ENCODE measurements at regions not wholly inside any gene's neighbourhood (a gene's known extent, or its start where the extent isn't known, plus 50 kb on each side); places are given as distances from the start of the nearest gene placed in this dataset.

DNA sequence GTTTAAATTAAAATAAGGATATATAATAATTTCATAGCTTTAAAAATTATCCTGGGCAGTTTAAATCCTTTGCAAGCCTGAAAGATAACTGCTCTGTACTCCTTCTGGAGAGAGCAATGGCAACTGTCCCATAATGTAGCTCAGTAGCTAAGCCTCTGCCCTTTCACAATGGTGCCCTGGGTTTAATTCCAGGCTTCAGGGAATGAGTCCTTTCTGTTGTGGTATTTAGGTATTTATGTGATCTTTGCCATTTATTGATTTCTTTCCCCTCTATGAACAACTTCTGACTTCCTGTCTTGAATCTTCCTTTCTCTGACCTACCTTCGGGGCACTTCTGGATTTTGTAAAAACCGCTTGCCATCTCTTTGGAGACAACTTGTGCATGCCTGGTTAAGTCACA is 773.2 kb downstream of the IPMK start:
- no peak for DNase-seq
- Histone ChIP-seq H3K9me3 (ENCODE audit: control extremely low read depth in 1 of 3, control insufficient read depth in 2 of 3, insufficient read depth in 1 of 3, low read length in 2 of 3) (no peaks in the 10 kb centered on the region), H3K79me2 (ENCODE audit: control insufficient read depth, insufficient read depth, low read length) (no peaks in the 10 kb centered on the region), H3K4me1 (ENCODE audit: control insufficient read depth in 2 of 2, insufficient read depth in 2 of 2, low read length in 2 of 2) (no peaks in the 10 kb centered on the region), H4K20me1 (ENCODE audit: control insufficient read depth, insufficient read depth, low read length, poor library complexity, severe bottlenecking) (no peaks in the 10 kb centered on the region), H3K27ac (ENCODE audit: low read length in 2 of 2) (no peak overlapping the region), H3K4me3 (ENCODE audit: control extremely low read depth in 1 of 5, extremely low read depth in 1 of 5, insufficient read depth in 1 of 5, low read depth in 2 of 5, low read length in 4 of 5) (no peak overlapping the region), H3K27me3 (replicated peaks in 1 of 4; ENCODE audit: control extremely low read depth in 1 of 4, control insufficient read depth in 3 of 4, insufficient read depth in 4 of 4, low read length in 3 of 4) (no peaks in the 10 kb centered on the region), H3K4me2 (replicated peaks; ENCODE audit: low read depth, low read length, poor library complexity, severe bottlenecking) (no peak overlapping the region), H2AFZ (ENCODE audit: insufficient read depth, low read depth, low read length, poor library complexity, severe bottlenecking) (no peak overlapping the region), H3K9ac (ENCODE audit: low read length) (no peak overlapping the region), H3K36me3 (replicated peaks in 1 of 2; ENCODE audit: control extremely low read depth in 1 of 2, control insufficient read depth in 1 of 2, extremely low read depth in 1 of 2, insufficient read depth in 2 of 2, low read length in 1 of 2) (no peaks in the 10 kb centered on the region)
- WGBS (ENCODE audit: insufficient coverage) = no CpG with 5 or more reads among the region's 2 CpGs
- H3K4me1 Mint-ChIP-seq = no peaks in the 10 kb centered on the region
- POLR2A ChIA-PET = no interaction called here
- TF ChIP-seq, protein P1, sequence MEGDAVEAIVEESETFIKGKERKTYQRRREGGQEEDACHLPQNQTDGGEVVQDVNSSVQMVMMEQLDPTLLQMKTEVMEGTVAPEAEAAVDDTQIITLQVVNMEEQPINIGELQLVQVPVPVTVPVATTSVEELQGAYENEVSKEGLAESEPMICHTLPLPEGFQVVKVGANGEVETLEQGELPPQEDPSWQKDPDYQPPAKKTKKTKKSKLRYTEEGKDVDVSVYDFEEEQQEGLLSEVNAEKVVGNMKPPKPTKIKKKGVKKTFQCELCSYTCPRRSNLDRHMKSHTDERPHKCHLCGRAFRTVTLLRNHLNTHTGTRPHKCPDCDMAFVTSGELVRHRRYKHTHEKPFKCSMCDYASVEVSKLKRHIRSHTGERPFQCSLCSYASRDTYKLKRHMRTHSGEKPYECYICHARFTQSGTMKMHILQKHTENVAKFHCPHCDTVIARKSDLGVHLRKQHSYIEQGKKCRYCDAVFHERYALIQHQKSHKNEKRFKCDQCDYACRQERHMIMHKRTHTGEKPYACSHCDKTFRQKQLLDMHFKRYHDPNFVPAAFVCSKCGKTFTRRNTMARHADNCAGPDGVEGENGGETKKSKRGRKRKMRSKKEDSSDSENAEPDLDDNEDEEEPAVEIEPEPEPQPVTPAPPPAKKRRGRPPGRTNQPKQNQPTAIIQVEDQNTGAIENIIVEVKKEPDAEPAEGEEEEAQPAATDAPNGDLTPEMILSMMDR (IDR thresholded peaks at IDR 0.05) = no peak
- no peak for TF ChIP-seq EZH2 (IDR thresholded peaks at IDR 0.05; ENCODE audit: borderline replicate concordance, insufficient read depth, low read depth, low read length, poor library complexity, severe bottlenecking)
- no peak overlapping the region for H3K27ac Mint-ChIP-seq
- H3K9me3 Mint-ChIP-seq (ENCODE audit: insufficient read depth) = no peaks in the 10 kb centered on the region
- no peaks in the 10 kb centered on the region for H3K27me3 Mint-ChIP-seq
- no peak overlapping the region for H3K4me3 Mint-ChIP-seq
- intact Hi-C loops (cut with micrococcal nuclease) = no loop called here
- ATAC-seq (ENCODE audit: low read depth) = no peak
- CTCF ChIA-PET = no interaction called here

DNA sequence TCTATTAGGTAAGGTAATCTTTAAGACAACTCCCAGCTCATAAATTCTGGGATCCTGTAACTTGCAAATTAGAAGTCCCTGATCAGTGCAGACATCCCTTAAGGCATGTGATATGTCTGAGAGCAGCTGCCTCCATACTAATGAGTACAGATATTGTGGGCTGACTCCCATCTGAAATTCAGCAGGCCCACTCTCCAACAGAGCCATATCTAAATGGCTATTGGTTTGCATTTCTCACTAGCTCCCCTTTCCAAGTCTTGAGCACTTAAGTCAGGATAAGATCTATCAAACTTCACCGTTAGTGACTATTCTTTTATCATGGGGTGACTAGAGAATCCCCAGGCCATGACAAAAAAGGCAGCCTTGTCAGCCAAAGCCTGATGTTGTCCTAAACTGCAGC is 785.4 kb downstream of the IPMK start:
- intact Hi-C loops (cut with micrococcal nuclease) = no loop called here
- Histone ChIP-seq H3K79me2 (ENCODE audit: control insufficient read depth, insufficient read depth, low read length) (no peaks in the 10 kb centered on the region), H3K27me3 (replicated peaks in 1 of 4; ENCODE audit: control extremely low read depth in 1 of 4, control insufficient read depth in 3 of 4, insufficient read depth in 4 of 4, low read length in 3 of 4) (no peaks in the 10 kb centered on the region), H3K27ac (ENCODE audit: low read length in 2 of 2) (no peak overlapping the region), H3K36me3 (replicated peaks in 1 of 2; ENCODE audit: control extremely low read depth in 1 of 2, control insufficient read depth in 1 of 2, extremely low read depth in 1 of 2, insufficient read depth in 2 of 2, low read length in 1 of 2) (no peaks in the 10 kb centered on the region), H3K9ac (ENCODE audit: low read length) (no peak overlapping the region), H3K4me1 (ENCODE audit: control insufficient read depth in 2 of 2, insufficient read depth in 2 of 2, low read length in 2 of 2) (no peaks in the 10 kb centered on the region), H4K20me1 (ENCODE audit: control insufficient read depth, insufficient read depth, low read length, poor library complexity, severe bottlenecking) (no peaks in the 10 kb centered on the region), H3K9me3 (ENCODE audit: control extremely low read depth in 1 of 3, control insufficient read depth in 2 of 3, insufficient read depth in 1 of 3, low read length in 2 of 3) (no peaks in the 10 kb centered on the region), H3K4me2 (replicated peaks; ENCODE audit: low read depth, low read length, poor library complexity, severe bottlenecking) (no peak overlapping the region), H3K4me3 (ENCODE audit: control extremely low read depth in 1 of 5, extremely low read depth in 1 of 5, insufficient read depth in 1 of 5, low read depth in 2 of 5, low read length in 4 of 5) (no peak overlapping the region), H2AFZ (ENCODE audit: insufficient read depth, low read depth, low read length, poor library complexity, severe bottlenecking) (no peak overlapping the region)
- no peaks in the 10 kb centered on the region for H3K27me3 Mint-ChIP-seq
- H3K4me1 Mint-ChIP-seq = no peaks in the 10 kb centered on the region
- ChIA-PET CTCF (no interaction called here), POLR2A (no interaction called here)
- H3K9me3 Mint-ChIP-seq (ENCODE audit: insufficient read depth) = peaks cover 2% of the 10 kb centered on the region
- TF ChIP-seq, protein P1 (IDR thresholded peaks at IDR 0.05) = no peak
- TF ChIP-seq EZH2 (IDR thresholded peaks at IDR 0.05; ENCODE audit: borderline replicate concordance, insufficient read depth, low read depth, low read length, poor library complexity, severe bottlenecking) = no peak
- no peak overlapping the region for H3K4me3 Mint-ChIP-seq
- no peak for DNase-seq
- no peak overlapping the region for H3K27ac Mint-ChIP-seq
- no peak for ATAC-seq (ENCODE audit: low read depth)
- 56% methylated on average over 1 of the region's 1 CpG for WGBS (ENCODE audit: insufficient coverage)
